AG10803 (cell line): ENCODE measurements at regions not wholly inside any gene's neighbourhood (a gene's known extent, or its start where the extent isn't known, plus 50 kb on each side); places are given as distances from the start of the nearest gene placed in this dataset.

Experiments used
- DNase-seq: peaks from one replicate; pipeline ENCODE4 v3.0.0; 2010; ENCODE audit warnings: low read depth
- H3K4me3 ChIP-seq: 2 replicates; pipeline ENCODE4 v1.5.1; 2011; ENCODE audit warnings: mild to moderate bottlenecking, low read length, control low read depth
- CTCF ChIP-seq: conservative IDR thresholded peaks from 2 replicates; pipeline ENCODE4 v1.5.1; 2011; ENCODE audit warnings: mild to moderate bottlenecking, low read length, control low read depth, inconsistent platforms

- no peak for DNase-seq
- no peak overlapping the region for H3K4me3 ChIP-seq
- no peak for TF ChIP-seq CTCF
These were observed 178.8 kb downstream of the SNX18 start for GRCh38 chr5:54696346-54696745.

GRCh38 chr5:54695198-54695966 is 177.8 kb downstream of the SNX18 start:
- DNase-seq, result no peak
- no peak for TF ChIP-seq CTCF
- no peak overlapping the region for H3K4me3 ChIP-seq

- no peak overlapping the region for H3K4me3 ChIP-seq
- TF ChIP-seq CTCF, result no peak
- DNase-seq, result no peak
These were observed 176.5 kb downstream of the SNX18 start for GRCh38 chr5:54693936-54694657.

- H3K4me3 ChIP-seq, result no peak overlapping the region
- no peak for TF ChIP-seq CTCF
- DNase-seq, result no peak
These were observed 175.1 kb downstream of the SNX18 start for GRCh38 chr5:54692631-54693030.

GRCh38 chr5:54691656-54692055 is 174.1 kb downstream of the SNX18 start:
- no peak for TF ChIP-seq CTCF
- no peak overlapping the region for H3K4me3 ChIP-seq
- DNase-seq, result no peak

- H3K4me3 ChIP-seq, result no peak overlapping the region
- TF ChIP-seq CTCF, result no peak
These were observed 172.1 kb downstream of the SNX18 start for GRCh38 chr5:54689411-54690251.

More at GRCh38 chr5:54689411-54690251, 172.1 kb downstream of the SNX18 start:
- DNase-seq, result peak; percentile 46
